Endodermal cell (in vitro differentiated cells): ENCODE measurements at regions not wholly inside any gene's neighbourhood (a gene's known extent, or its start where the extent isn't known, plus 50 kb on each side); places are given as distances from the start of the nearest gene placed in this dataset.

Source experiments
- DNase-seq: peaks from one replicate; pipeline ENCODE4 v3.0.0-alpha.2; 2017
- H3K27ac ChIP-seq: 2 replicates; pipeline ENCODE4 v1.5.1; 2013; ENCODE audit warnings: mild to moderate bottlenecking, low read depth, low read length, moderate library complexity
- H3K27me3 ChIP-seq: 2 replicates; pipeline ENCODE4 v1.6.1; 2013; ENCODE audit warnings: mild to moderate bottlenecking, low read length, moderate library complexity; ENCODE audit not compliant: insufficient read depth, control insufficient read depth, poor library complexity, severe bottlenecking
- H3K36me3 ChIP-seq: 2 replicates; pipeline ENCODE4 v1.7.0; 2013; ENCODE audit warnings: mild to moderate bottlenecking, low read length, moderate library complexity; ENCODE audit not compliant: control insufficient read depth, insufficient read depth
- H3K4me1 ChIP-seq: one replicate; pipeline ENCODE4 v1.7.0; 2013; ENCODE audit warnings: low read length; ENCODE audit not compliant: control insufficient read depth, insufficient read depth
- H3K4me3 ChIP-seq: 2 replicates; pipeline ENCODE4 v1.5.1; 2013; ENCODE audit warnings: mild to moderate bottlenecking, low read length, moderate library complexity
- H3K9ac ChIP-seq: 2 replicates; pipeline ENCODE4 v1.6.1; 2013; ENCODE audit warnings: mild to moderate bottlenecking, low read length, moderate library complexity; ENCODE audit not compliant: poor library complexity, severe bottlenecking; ENCODE audit errors: extremely low read depth
- H3K9me3 ChIP-seq: 2 replicates; pipeline ENCODE4 v1.6.1; 2013; ENCODE audit warnings: mild to moderate bottlenecking, low read length, moderate library complexity; ENCODE audit not compliant: control insufficient read depth
- H3K27ac Mint-ChIP-seq: 2 replicates; pipeline ENCODE4 v1.8.0; 2020; ENCODE audit warnings: mixed read lengths
- H3K27me3 Mint-ChIP-seq: 2 replicates; pipeline ENCODE4 v1.8.0; 2021; ENCODE audit warnings: mild to moderate bottlenecking, mixed read lengths; ENCODE audit not compliant: insufficient read depth
- H3K36me3 Mint-ChIP-seq: 2 replicates; pipeline ENCODE4 v1.8.0; 2020; ENCODE audit warnings: low read depth, mixed read lengths
- H3K4me1 Mint-ChIP-seq: 2 replicates; pipeline ENCODE4 v1.8.0; 2020; ENCODE audit warnings: mixed read lengths
- H3K4me3 Mint-ChIP-seq: 2 replicates; pipeline ENCODE4 v1.8.0; 2020; ENCODE audit warnings: mild to moderate bottlenecking, moderate library complexity, mixed read lengths
- H3K9me3 Mint-ChIP-seq: 2 replicates; pipeline ENCODE4 v1.8.0; 2020; ENCODE audit warnings: mild to moderate bottlenecking, mixed read lengths
- WGBS, 2 experiments: methylation state at CpG; one replicate each; pipeline versions ENCODE4 v1.1.5 to v1.1.7; 2013; ENCODE audit warnings: missing lambda C conversion rate in 2 of 2, mixed read lengths in 1 of 2; ENCODE audit not compliant: insufficient coverage in 1 of 2, insufficient read length in 1 of 2; 5-methylcytosine and 5-hydroxymethylcytosine counted together
- TF ChIP-seq, protein P1 (sequence below): fragments of 200-600 bp; sonication (generic); conservative IDR thresholded peaks from 2 replicates; pipeline ENCODE4 v1.5.0; 2021; ENCODE audit warnings: antibody characterized with exemption, mild to moderate bottlenecking

DNA sequence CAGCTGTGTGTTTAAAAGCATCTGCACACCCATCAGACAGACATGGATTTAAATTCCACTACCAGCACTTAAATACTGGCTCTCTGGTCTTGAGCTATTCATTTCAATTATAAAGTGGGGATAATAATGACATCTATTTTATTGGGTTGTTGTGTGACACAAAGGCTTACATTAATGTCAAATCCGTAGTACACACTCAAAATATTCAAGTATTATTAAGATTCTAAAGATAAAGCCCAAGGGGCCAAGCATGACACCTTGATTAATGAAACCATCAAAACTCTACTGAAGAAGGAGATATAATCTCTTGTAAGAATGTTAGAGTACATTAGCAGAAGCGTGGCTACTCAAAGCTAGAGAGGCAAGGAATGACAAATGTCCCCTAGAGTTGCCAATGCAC lies 743.0 kb downstream of the KCTD16 start:
- H3K27ac Mint-ChIP-seq = no peak overlapping the region
- peaks cover 7% of the 10 kb centered on the region for H3K9me3 Mint-ChIP-seq
- H3K4me3 Mint-ChIP-seq = no peak overlapping the region
- no peak overlapping the region for H3K27ac ChIP-seq
- peaks cover 1% of the 10 kb centered on the region for H3K27me3 Mint-ChIP-seq
- H3K36me3 Mint-ChIP-seq = no peaks in the 10 kb centered on the region
- H3K36me3 ChIP-seq = no peaks in the 10 kb centered on the region
- WGBS, 2 experiments = 87% methylated on average over 2 of the region's 2 CpGs; no CpG with 5 or more reads in 1 of the 2 experiments
- DNase-seq = no peak
- H3K4me1 Mint-ChIP-seq = peaks cover 10% of the 10 kb centered on the region
- TF ChIP-seq, protein P1, sequence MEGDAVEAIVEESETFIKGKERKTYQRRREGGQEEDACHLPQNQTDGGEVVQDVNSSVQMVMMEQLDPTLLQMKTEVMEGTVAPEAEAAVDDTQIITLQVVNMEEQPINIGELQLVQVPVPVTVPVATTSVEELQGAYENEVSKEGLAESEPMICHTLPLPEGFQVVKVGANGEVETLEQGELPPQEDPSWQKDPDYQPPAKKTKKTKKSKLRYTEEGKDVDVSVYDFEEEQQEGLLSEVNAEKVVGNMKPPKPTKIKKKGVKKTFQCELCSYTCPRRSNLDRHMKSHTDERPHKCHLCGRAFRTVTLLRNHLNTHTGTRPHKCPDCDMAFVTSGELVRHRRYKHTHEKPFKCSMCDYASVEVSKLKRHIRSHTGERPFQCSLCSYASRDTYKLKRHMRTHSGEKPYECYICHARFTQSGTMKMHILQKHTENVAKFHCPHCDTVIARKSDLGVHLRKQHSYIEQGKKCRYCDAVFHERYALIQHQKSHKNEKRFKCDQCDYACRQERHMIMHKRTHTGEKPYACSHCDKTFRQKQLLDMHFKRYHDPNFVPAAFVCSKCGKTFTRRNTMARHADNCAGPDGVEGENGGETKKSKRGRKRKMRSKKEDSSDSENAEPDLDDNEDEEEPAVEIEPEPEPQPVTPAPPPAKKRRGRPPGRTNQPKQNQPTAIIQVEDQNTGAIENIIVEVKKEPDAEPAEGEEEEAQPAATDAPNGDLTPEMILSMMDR = no peak
- no peak overlapping the region for H3K4me3 ChIP-seq
- no peaks in the 10 kb centered on the region for H3K4me1 ChIP-seq
- H3K9me3 ChIP-seq = peaks cover 11% of the 10 kb centered on the region
- no peak overlapping the region for H3K9ac ChIP-seq
- H3K27me3 ChIP-seq = no peaks in the 10 kb centered on the region

DNA sequence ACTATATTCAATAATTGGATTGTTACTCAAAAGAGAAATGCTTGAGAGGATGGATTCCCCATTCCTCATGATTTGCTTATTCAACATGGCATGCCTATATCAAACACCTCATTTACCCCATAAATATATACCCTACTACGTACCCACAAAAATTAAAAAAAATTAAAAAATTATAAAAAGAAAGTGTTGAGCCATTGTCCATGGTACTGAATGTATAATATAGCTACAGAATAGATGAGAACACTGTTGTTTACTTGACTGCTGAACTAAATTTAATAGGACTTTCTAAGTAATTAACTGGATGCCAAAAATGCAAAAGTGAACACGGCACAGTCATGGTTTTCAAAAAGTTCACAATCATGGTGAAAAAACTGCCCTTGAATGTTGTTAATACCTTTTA lies 725.8 kb downstream of the KCTD16 start:
- 88 to 92% methylated on average over 1 of the region's 2 CpGs for WGBS, 2 experiments
- Histone ChIP-seq H3K36me3 (no peaks in the 10 kb centered on the region), H3K4me1 (no peaks in the 10 kb centered on the region), H3K27ac (no peak overlapping the region), H3K9ac (no peak overlapping the region), H3K4me3 (no peak overlapping the region), H3K9me3 (no peaks in the 10 kb centered on the region), H3K27me3 (no peaks in the 10 kb centered on the region)
- H3K27me3 Mint-ChIP-seq = no peaks in the 10 kb centered on the region
- TF ChIP-seq, protein P1 = no peak
- DNase-seq = no peak
- no peaks in the 10 kb centered on the region for H3K4me1 Mint-ChIP-seq
- no peaks in the 10 kb centered on the region for H3K36me3 Mint-ChIP-seq
- peaks cover 3% of the 10 kb centered on the region for H3K9me3 Mint-ChIP-seq
- no peak overlapping the region for H3K4me3 Mint-ChIP-seq
- H3K27ac Mint-ChIP-seq = no peak overlapping the region

DNA sequence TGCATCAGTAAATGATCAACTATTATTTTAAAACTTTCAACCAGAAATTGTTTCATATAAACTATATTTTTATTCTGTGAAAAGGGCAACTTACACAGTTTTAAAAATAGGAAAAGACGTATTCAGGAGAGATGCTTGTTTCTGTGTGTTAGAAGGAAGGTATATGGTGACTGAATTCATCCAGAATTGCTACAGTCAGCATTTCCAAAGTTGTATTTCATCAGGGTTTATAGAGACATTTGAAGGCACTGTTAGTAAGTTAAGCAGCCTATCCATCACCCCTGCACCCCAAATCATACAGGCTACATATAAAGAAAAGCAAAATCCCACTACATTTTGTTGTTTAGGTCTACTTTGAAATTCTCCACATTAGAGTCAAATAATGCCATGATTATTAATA lies 716.0 kb downstream of the KCTD16 start:
- WGBS, 2 experiments = 96% methylated on average over 1 of the region's 1 CpG; no CpG with 5 or more reads in 1 of the 2 experiments
- no peaks in the 10 kb centered on the region for H3K9me3 ChIP-seq
- no peak overlapping the region for H3K9ac ChIP-seq
- no peaks in the 10 kb centered on the region for H3K4me1 ChIP-seq
- no peaks in the 10 kb centered on the region for H3K27me3 Mint-ChIP-seq
- H3K9me3 Mint-ChIP-seq = peaks cover 7% of the 10 kb centered on the region
- no peak overlapping the region for H3K4me3 ChIP-seq
- TF ChIP-seq, protein P1 = no peak
- H3K36me3 Mint-ChIP-seq = no peaks in the 10 kb centered on the region
- H3K4me3 Mint-ChIP-seq = no peak overlapping the region
- H3K27ac ChIP-seq = no peak overlapping the region
- H3K36me3 ChIP-seq = no peaks in the 10 kb centered on the region
- no peaks in the 10 kb centered on the region for H3K27me3 ChIP-seq
- H3K27ac Mint-ChIP-seq = no peak overlapping the region
- H3K4me1 Mint-ChIP-seq = no peaks in the 10 kb centered on the region
- no peak for DNase-seq
